GM12878 (cell line): ENCODE measurements at regions not wholly inside any gene's neighbourhood (a gene's known extent, or its start where the extent isn't known, plus 50 kb on each side); places are given as distances from the start of the nearest gene placed in this dataset.
A peak's percentile ranks its signal among the peaks of the same experiment; 100 is the strongest.

ENCODE experiments used
- ATAC-seq: fragments of 200-7000 bp; cut with Tn5 transposase; 3 replicates; pipeline ENCODE4 v1.9.1; 2020; ENCODE audit warnings: mild to moderate bottlenecking, moderate library complexity
- BruUV-seq: library from RNA; stranded (reverse); fragments of 400-500 nt; replicated peaks from 2 replicates; lab custom pipeline; 2021; lab: Mats Ljungman, UMichigan
- CTCF ChIA-PET: fragments of 300-600 bp; sonication (Branson Sonifier 250); formaldehyde crosslinking; extraction: SDS; loops from one replicate; lab custom pipeline; 2021; ENCODE audit warnings: inconsistent platforms; lab: Yijun Ruan, JAX
- POLR2A ChIA-PET: fragments of 350-600 bp; formaldehyde crosslinking; extraction: SDS; loops from one replicate; lab custom pipeline; 2021; ENCODE audit warnings: inconsistent platforms; lab: Charles Lee
- RAD21 ChIA-PET: fragments of 300-600 bp; sonication (Branson Sonifier 250); formaldehyde crosslinking; loops from one replicate; lab custom pipeline; 2023; ENCODE audit warnings: antibody characterized with exemption; ENCODE audit not compliant: unreplicated experiment; lab: Charles Lee
- SMC1A ChIA-PET: fragments of 300-600 bp; sonication (Branson Sonifier 250); formaldehyde crosslinking; loops from one replicate; lab custom pipeline; 2023; ENCODE audit not compliant: unreplicated experiment, uncharacterized antibody; lab: Charles Lee
- DNase-seq: peaks from one replicate; pipeline ENCODE4 v3.0.0-alpha.2; 2011; ENCODE audit warnings: low read depth, low spot score
- FAIRE-seq: peaks from 3 replicates; lab custom pipeline; 2011; peaks lifted over from hg19 to GRCh38; lab: Jason Lieb, UNC
- H2AFZ ChIP-seq: 2 replicates; pipeline ENCODE4 v1.6.0; 2011; ENCODE audit warnings: low read depth, low read length, control low read depth; ENCODE audit not compliant: control insufficient read depth
- H3K27ac ChIP-seq: 2 replicates; pipeline ENCODE4 v1.5.1; 2011; ENCODE audit warnings: control low read depth; ENCODE audit not compliant: control insufficient read depth, insufficient read depth
- H3K27me3 ChIP-seq, 2 experiments: replicated peaks in 1 of 2; 2 replicates each; pipeline versions ENCODE4 v1.6.0 to v1.6.1; 2011; ENCODE audit warnings: low read length in 1 of 2; ENCODE audit not compliant: control insufficient read depth in 2 of 2, insufficient read depth in 2 of 2
- H3K36me3 ChIP-seq, 2 experiments: 2 replicates each; pipeline ENCODE4 v1.5.1; 2011; ENCODE audit warnings: low read length in 1 of 2; ENCODE audit not compliant: control insufficient read depth in 2 of 2, insufficient read depth in 2 of 2
- H3K4me1 ChIP-seq: 2 replicates; pipeline ENCODE4 v1.6.1; 2011; ENCODE audit warnings: mild to moderate bottlenecking, low read length, moderate library complexity, mixed read lengths; ENCODE audit not compliant: control insufficient read depth, insufficient read depth
- H3K4me2 ChIP-seq: 2 replicates; pipeline ENCODE4 v1.6.0; 2011; ENCODE audit warnings: control low read depth; ENCODE audit not compliant: control insufficient read depth, insufficient read depth
- H3K4me3 ChIP-seq: fragments of 200-600 bp; sonication (generic); 2 replicates; pipeline ENCODE4 v1.5.1; 2016
- H3K79me2 ChIP-seq: 2 replicates; pipeline ENCODE4 v1.6.0; 2011; ENCODE audit warnings: low read length; ENCODE audit not compliant: control insufficient read depth, insufficient read depth
- H3K9ac ChIP-seq: 2 replicates; pipeline ENCODE4 v1.8.0; 2011; ENCODE audit warnings: low read length, control low read depth, mixed read lengths; ENCODE audit not compliant: control insufficient read depth, insufficient read depth
- H3K9me3 ChIP-seq: replicated peaks from 3 replicates; pipeline ENCODE4 v1.5.1; 2011; ENCODE audit warnings: mild to moderate bottlenecking, low read length; ENCODE audit not compliant: control insufficient read depth, insufficient read depth
- H4K20me1 ChIP-seq: 2 replicates; pipeline ENCODE4 v1.6.0; 2011; ENCODE audit not compliant: control insufficient read depth, insufficient read depth
- CBFB ChIP-seq: IDR thresholded peaks from 2 replicates; pipeline ENCODE4 v1.6.1; 2016; ENCODE audit warnings: antibody characterized with exemption, low read depth
- CEBPB ChIP-seq, 2 experiments: fragments of 150-350 bp in 1 of 2; IDR thresholded peaks; 2 replicates each; pipeline ENCODE4 v1.6.1; 2012 to 2014; ENCODE audit warnings: low read depth in 2 of 2, low read length in 2 of 2, borderline replicate concordance in 1 of 2, inconsistent platforms in 1 of 2
- CREM ChIP-seq: IDR thresholded peaks from 2 replicates; pipeline ENCODE4 v1.6.1; 2014; ENCODE audit warnings: antibody characterized with exemption, low read depth
- LARP7 ChIP-seq: fragments of 450-650 bp; IDR thresholded peaks from 2 replicates; pipeline ENCODE4 v1.6.1; 2017; ENCODE audit warnings: mild to moderate bottlenecking
- NFIC ChIP-seq: IDR thresholded peaks from 2 replicates; pipeline ENCODE4 v1.6.1; 2012; ENCODE audit warnings: low read depth, mild to moderate bottlenecking, inconsistent platforms, low read length, moderate library complexity
- NFYA ChIP-seq: IDR thresholded peaks from 2 replicates; pipeline ENCODE4 v1.6.1; 2011; ENCODE audit warnings: low read depth, mild to moderate bottlenecking, low read length, improper control_type of control experiment, borderline replicate concordance
- NRF1 ChIP-seq: conservative IDR thresholded peaks from 2 replicates; pipeline ENCODE4 v1.6.1; 2011; ENCODE audit warnings: mild to moderate bottlenecking, low read depth, low read length, improper control_type of control experiment
- PKNOX1 ChIP-seq: fragments of 450-650 bp; IDR thresholded peaks from 2 replicates; pipeline ENCODE4 v1.6.1; 2016; ENCODE audit warnings: mild to moderate bottlenecking
- RAD21 ChIP-seq: IDR thresholded peaks from 2 replicates; pipeline ENCODE4 v1.6.1; 2011; ENCODE audit warnings: mild to moderate bottlenecking, low read depth, low read length, moderate library complexity; ENCODE audit not compliant: insufficient read depth
- SMC3 ChIP-seq: IDR thresholded peaks from 2 replicates; pipeline ENCODE4 v1.6.1; 2011; ENCODE audit warnings: low read length, improper control_type of control experiment, borderline replicate concordance
- SREBF2 ChIP-seq: IDR thresholded peaks from 2 replicates; pipeline ENCODE4 v1.6.1; 2012; ENCODE audit warnings: mild to moderate bottlenecking, low read length
- TCF3 ChIP-seq: IDR thresholded peaks from 2 replicates; pipeline ENCODE4 v1.6.1; 2012; ENCODE audit warnings: low read depth, mild to moderate bottlenecking, low read length, borderline replicate concordance; ENCODE audit not compliant: insufficient read depth
- YBX1 ChIP-seq: fragments of 450-650 bp; IDR thresholded peaks from 2 replicates; pipeline ENCODE4 v1.6.1; 2016; ENCODE audit warnings: antibody characterized with exemption
- YY1 ChIP-seq: IDR thresholded peaks from 2 replicates; pipeline ENCODE4 v1.6.1; 2011; ENCODE audit warnings: low read depth, mild to moderate bottlenecking, low read length
- ZNF622 ChIP-seq: fragments of 450-650 bp; IDR thresholded peaks from 2 replicates; pipeline ENCODE4 v1.6.1; 2017; ENCODE audit warnings: mild to moderate bottlenecking, inconsistent platforms
- in situ Hi-C: fragments of 300-500 bp; cut with MboI; formaldehyde crosslinking; loops from 9 replicates; pipeline ENCODE4 v1.14.3; 2018; ENCODE audit warnings: mixed read lengths
- intact Hi-C: fragments of 100-400 bp; cut with micrococcal nuclease; formaldehyde crosslinking; loops from one replicate; pipeline ENCODE4 v1.14.2; 2022; ENCODE audit not compliant: unreplicated experiment
- TF ChIP-seq, protein P1 (sequence below), 3 experiments: IDR thresholded peaks in 2 of 3; conservative IDR thresholded peaks in 1 of 3; 2 replicates each; pipeline ENCODE4 v1.5.1; 2011; ENCODE audit warnings: low read depth in 3 of 3, low read length in 3 of 3, mild to moderate bottlenecking in 3 of 3, control low read depth in 2 of 3, moderate library complexity in 2 of 3, inconsistent platforms in 1 of 3, mixed read lengths in 1 of 3; ENCODE audit not compliant: control insufficient read depth in 2 of 3, insufficient read depth in 1 of 3; ENCODE audit errors: extremely low read depth in 1 of 3
- TF ChIP-seq, protein P2 (sequence below): fragments of 450-650 bp; IDR thresholded peaks from 2 replicates; pipeline ENCODE4 v1.6.1; 2018; ENCODE audit warnings: mild to moderate bottlenecking, low read depth, moderate library complexity; ENCODE audit not compliant: partially characterized antibody
- TF ChIP-seq, protein P3 (sequence below): IDR thresholded peaks from 2 replicates; pipeline ENCODE4 v1.6.1; 2011; ENCODE audit warnings: low read depth, low read length, improper control_type of control experiment, borderline replicate concordance

- RAD21 ChIA-PET: no interaction called here
- Histone ChIP-seq H3K4me1 (no peaks in the 10 kb centered on the region), H3K27me3 (no peaks in the 10 kb centered on the region), H3K9ac (no peak overlapping the region), H3K4me3 (no peak overlapping the region), H4K20me1 (no peaks in the 10 kb centered on the region), H3K27ac (no peak overlapping the region), H3K4me2 (no peak overlapping the region), H3K79me2 (no peaks in the 10 kb centered on the region), H3K9me3 (no peaks in the 10 kb centered on the region), H2AFZ (no peak overlapping the region), H3K36me3 (no peaks in the 10 kb centered on the region)
- ATAC-seq (no peak), FAIRE-seq (no peak), DNase-seq (no peak)
- SMC1A ChIA-PET: interaction anchor here (1.1 to 1.7 kb wide), 3 partner anchors 22 to 112 kb away, joined by 3 read pairs; no protein-coding TSS in a partner anchor
- CTCF ChIA-PET: interaction anchor here (0.6 to 2.0 kb wide), 12 partner anchors 9 to 1828 kb away, joined by 3 to 5 read pairs (median 4); no protein-coding TSS in a partner anchor
- BruUV-seq: no TSS peak
- peak; percentile 11; the same call in 1 of the 2 replicates for TF ChIP-seq RAD21
- TF ChIP-seq, protein P1, sequence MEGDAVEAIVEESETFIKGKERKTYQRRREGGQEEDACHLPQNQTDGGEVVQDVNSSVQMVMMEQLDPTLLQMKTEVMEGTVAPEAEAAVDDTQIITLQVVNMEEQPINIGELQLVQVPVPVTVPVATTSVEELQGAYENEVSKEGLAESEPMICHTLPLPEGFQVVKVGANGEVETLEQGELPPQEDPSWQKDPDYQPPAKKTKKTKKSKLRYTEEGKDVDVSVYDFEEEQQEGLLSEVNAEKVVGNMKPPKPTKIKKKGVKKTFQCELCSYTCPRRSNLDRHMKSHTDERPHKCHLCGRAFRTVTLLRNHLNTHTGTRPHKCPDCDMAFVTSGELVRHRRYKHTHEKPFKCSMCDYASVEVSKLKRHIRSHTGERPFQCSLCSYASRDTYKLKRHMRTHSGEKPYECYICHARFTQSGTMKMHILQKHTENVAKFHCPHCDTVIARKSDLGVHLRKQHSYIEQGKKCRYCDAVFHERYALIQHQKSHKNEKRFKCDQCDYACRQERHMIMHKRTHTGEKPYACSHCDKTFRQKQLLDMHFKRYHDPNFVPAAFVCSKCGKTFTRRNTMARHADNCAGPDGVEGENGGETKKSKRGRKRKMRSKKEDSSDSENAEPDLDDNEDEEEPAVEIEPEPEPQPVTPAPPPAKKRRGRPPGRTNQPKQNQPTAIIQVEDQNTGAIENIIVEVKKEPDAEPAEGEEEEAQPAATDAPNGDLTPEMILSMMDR (IDR thresholded peaks at IDR 0.05 in 2 of 3, conservative IDR thresholded peaks at IDR 0.05 in 1 of 3; ENCODE audit: control insufficient read depth in 2 of 3, extremely low read depth in 1 of 3, insufficient read depth in 1 of 3, low read depth in 3 of 3, low read length in 3 of 3): peak; percentile 32 to 41 (median 35); a peak in 5 of 6 replicates
- TF ChIP-seq LARP7: no peak
- TF ChIP-seq NFIC: no peak
- TF ChIP-seq, protein P2, sequence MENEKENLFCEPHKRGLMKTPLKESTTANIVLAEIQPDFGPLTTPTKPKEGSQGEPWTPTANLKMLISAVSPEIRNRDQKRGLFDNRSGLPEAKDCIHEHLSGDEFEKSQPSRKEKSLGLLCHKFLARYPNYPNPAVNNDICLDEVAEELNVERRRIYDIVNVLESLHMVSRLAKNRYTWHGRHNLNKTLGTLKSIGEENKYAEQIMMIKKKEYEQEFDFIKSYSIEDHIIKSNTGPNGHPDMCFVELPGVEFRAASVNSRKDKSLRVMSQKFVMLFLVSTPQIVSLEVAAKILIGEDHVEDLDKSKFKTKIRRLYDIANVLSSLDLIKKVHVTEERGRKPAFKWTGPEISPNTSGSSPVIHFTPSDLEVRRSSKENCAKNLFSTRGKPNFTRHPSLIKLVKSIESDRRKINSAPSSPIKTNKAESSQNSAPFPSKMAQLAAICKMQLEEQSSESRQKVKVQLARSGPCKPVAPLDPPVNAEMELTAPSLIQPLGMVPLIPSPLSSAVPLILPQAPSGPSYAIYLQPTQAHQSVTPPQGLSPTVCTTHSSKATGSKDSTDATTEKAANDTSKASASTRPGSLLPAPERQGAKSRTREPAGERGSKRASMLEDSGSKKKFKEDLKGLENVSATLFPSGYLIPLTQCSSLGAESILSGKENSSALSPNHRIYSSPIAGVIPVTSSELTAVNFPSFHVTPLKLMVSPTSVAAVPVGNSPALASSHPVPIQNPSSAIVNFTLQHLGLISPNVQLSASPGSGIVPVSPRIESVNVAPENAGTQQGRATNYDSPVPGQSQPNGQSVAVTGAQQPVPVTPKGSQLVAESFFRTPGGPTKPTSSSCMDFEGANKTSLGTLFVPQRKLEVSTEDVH: no peak
- peak; percentile 83 for TF ChIP-seq PKNOX1
- TF ChIP-seq, protein P3, sequence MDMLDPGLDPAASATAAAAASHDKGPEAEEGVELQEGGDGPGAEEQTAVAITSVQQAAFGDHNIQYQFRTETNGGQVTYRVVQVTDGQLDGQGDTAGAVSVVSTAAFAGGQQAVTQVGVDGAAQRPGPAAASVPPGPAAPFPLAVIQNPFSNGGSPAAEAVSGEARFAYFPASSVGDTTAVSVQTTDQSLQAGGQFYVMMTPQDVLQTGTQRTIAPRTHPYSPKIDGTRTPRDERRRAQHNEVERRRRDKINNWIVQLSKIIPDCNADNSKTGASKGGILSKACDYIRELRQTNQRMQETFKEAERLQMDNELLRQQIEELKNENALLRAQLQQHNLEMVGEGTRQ: no peak
- TF ChIP-seq NFYA: no peak
- TF ChIP-seq ZNF622: no peak
- no peak for TF ChIP-seq SREBF2
- TF ChIP-seq YBX1: no peak
- no peak for TF ChIP-seq CREM
- no peak for TF ChIP-seq NRF1
- TF ChIP-seq CEBPB (IDR thresholded peaks at IDR 0.05; ENCODE audit: borderline replicate concordance in 1 of 2, low read depth in 2 of 2, low read length in 2 of 2): no peak
- TF ChIP-seq SMC3: peak; percentile 35; the same call in 1 of the 2 replicates
- TF ChIP-seq CBFB: no peak
- TF ChIP-seq TCF3: no peak
- TF ChIP-seq YY1: no peak
- POLR2A ChIA-PET: no interaction called here
- intact Hi-C loops (no loop called here), in situ Hi-C loops (no loop called here)
These were observed 421.5 kb upstream of the MEIS1 start for GRCh38 chr2:66013456-66013855.
